ENCODE measurements at regions not wholly inside any gene's neighbourhood (a gene's known extent, or its start where the extent isn't known, plus 50 kb on each side); places are given as distances from the start of the nearest gene placed in this dataset.

DNA sequence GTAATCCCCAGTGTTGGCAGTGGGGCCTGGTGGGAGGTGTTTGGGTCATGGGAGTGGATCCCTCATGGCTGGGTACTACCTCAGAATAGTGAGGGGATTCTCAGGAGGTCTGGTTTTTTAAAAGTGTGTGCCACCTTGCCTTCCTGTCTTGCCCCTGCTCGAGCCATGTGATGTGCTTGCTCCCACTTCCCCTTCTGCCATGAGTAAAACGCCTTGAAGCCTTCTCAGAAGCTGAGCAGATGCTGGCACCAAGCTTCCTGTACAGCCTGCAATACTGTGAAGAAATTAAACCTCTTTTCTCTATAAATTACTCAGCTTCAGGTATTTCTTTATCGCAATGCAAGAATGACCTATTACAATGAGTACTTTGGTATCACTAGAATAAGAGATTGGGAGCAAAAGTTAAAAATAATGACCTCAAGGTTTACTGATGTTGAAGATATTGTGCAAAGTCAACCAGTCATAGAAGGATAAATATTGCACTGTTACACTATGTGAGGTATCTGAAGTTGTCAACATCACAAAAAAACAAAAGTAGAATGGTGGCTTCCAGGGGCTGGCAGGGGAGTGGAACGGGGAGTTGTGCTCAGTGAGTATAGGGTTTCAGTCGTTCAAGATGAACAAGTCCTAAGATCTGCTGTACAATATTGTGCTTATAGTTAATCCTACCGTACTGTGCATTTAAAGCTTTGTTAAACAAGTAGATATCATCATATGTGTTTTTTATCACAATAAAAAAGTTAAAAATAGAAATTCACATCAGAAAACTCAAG is 938.3 kb upstream of the CNTNAP5 start:
- BruUV-seq (replicated peaks) = no TSS peak
- no peak for DNase-seq
- no peaks in the 10 kb centered on the region for H3K27me3 ChIP-seq (replicated peaks; ENCODE audit: control insufficient read depth, insufficient read depth, low read length)
- H3K4me1 ChIP-seq = no peaks in the 10 kb centered on the region
- Mint-ChIP-seq H3K4me1 (ENCODE audit: low read depth, unreplicated experiment) (no peaks in the 10 kb centered on the region), H3K27me3 (ENCODE audit: insufficient read depth, unreplicated experiment) (no peaks in the 10 kb centered on the region), H3K36me3 (ENCODE audit: insufficient read depth, unreplicated experiment) (no peaks in the 10 kb centered on the region), H3K4me3 (ENCODE audit: unreplicated experiment) (no peak overlapping the region), H3K9me3 (ENCODE audit: unreplicated experiment) (no peaks in the 10 kb centered on the region), H3K27ac (ENCODE audit: unreplicated experiment) (no peak overlapping the region)
- ChIA-PET CTCF (no interaction called here), POLR2A (no interaction called here)
- TF ChIP-seq, protein P1, sequence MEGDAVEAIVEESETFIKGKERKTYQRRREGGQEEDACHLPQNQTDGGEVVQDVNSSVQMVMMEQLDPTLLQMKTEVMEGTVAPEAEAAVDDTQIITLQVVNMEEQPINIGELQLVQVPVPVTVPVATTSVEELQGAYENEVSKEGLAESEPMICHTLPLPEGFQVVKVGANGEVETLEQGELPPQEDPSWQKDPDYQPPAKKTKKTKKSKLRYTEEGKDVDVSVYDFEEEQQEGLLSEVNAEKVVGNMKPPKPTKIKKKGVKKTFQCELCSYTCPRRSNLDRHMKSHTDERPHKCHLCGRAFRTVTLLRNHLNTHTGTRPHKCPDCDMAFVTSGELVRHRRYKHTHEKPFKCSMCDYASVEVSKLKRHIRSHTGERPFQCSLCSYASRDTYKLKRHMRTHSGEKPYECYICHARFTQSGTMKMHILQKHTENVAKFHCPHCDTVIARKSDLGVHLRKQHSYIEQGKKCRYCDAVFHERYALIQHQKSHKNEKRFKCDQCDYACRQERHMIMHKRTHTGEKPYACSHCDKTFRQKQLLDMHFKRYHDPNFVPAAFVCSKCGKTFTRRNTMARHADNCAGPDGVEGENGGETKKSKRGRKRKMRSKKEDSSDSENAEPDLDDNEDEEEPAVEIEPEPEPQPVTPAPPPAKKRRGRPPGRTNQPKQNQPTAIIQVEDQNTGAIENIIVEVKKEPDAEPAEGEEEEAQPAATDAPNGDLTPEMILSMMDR (IDR thresholded peaks at IDR 0.05; ENCODE audit: insufficient read depth in 1 of 2, low read depth in 1 of 2, low read length in 1 of 2, severe bottlenecking in 1 of 2, unreplicated experiment in 1 of 2) = no peak
- no peaks in the 10 kb centered on the region for H3K9me3 ChIP-seq
- H3K36me3 ChIP-seq (ENCODE audit: control insufficient read depth, insufficient read depth, low read length) = no peaks in the 10 kb centered on the region
- intact Hi-C loops (cut with micrococcal nuclease; ENCODE audit: unreplicated experiment) = no loop called here
- no peak overlapping the region for H3K4me3 ChIP-seq (ENCODE audit: low read depth, low read length)

DNA sequence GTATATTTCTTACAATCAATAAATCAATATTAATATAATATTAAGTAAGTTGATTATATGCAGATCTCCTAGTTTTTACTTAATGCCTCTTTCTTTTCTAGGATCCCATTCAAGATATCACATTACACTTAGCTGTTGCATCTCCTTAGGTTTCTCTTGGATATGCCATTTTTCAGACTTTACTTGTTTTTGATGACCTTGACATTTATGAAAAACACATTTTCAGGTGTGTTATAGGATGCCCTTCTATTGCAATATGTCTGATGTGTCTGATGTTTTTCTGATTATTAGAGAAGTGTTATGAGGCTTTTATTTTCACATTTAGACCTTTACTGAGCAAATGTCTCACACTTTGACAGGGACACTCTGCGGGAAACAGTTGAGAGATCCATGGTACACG is 933.6 kb upstream of the CNTNAP5 start:
- Mint-ChIP-seq H3K27me3 (ENCODE audit: insufficient read depth, unreplicated experiment) (no peaks in the 10 kb centered on the region), H3K4me3 (ENCODE audit: unreplicated experiment) (no peak overlapping the region)
- intact Hi-C loops (cut with micrococcal nuclease; ENCODE audit: unreplicated experiment) = no loop called here

DNA sequence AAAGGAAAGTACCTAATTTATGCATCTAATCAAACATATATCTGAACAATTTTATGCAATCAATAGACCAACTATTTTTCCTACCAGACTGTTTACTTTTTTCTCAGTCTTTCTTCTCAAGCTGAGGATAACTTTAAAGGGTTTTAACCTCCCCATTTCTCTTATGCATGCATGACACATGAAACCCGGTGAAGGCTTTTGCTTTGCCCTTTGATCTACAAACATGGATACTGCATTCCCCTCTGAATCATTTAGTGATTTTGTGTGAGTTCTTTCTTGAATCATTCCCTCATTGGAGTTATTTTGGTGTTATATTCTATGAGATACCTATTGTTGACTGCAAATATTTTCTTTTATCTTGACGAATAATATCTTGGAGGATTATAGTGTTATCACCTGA is 931.9 kb upstream of the CNTNAP5 start:
- Histone ChIP-seq H3K36me3 (ENCODE audit: control insufficient read depth, insufficient read depth, low read length) (no peaks in the 10 kb centered on the region), H3K4me1 (no peaks in the 10 kb centered on the region), H3K9me3 (no peaks in the 10 kb centered on the region), H3K27me3 (replicated peaks; ENCODE audit: control insufficient read depth, insufficient read depth, low read length) (no peaks in the 10 kb centered on the region), H3K4me3 (ENCODE audit: low read depth, low read length) (no peak overlapping the region)
- no peaks in the 10 kb centered on the region for H3K27me3 Mint-ChIP-seq (ENCODE audit: insufficient read depth, unreplicated experiment)
- DNase-seq = no peak
- H3K9me3 Mint-ChIP-seq (ENCODE audit: unreplicated experiment) = no peaks in the 10 kb centered on the region
- H3K4me3 Mint-ChIP-seq (ENCODE audit: unreplicated experiment) = no peak overlapping the region
- ChIA-PET POLR2A (no interaction called here), CTCF (no interaction called here)
- H3K36me3 Mint-ChIP-seq (ENCODE audit: insufficient read depth, unreplicated experiment) = no peaks in the 10 kb centered on the region
- intact Hi-C loops (cut with micrococcal nuclease; ENCODE audit: unreplicated experiment) = no loop called here
- TF ChIP-seq, protein P1 (IDR thresholded peaks at IDR 0.05; ENCODE audit: insufficient read depth in 1 of 2, low read depth in 1 of 2, low read length in 1 of 2, severe bottlenecking in 1 of 2, unreplicated experiment in 1 of 2) = no peak
- no TSS peak for BruUV-seq (replicated peaks)
- no peaks in the 10 kb centered on the region for H3K4me1 Mint-ChIP-seq (ENCODE audit: low read depth, unreplicated experiment)
- H3K27ac Mint-ChIP-seq (ENCODE audit: unreplicated experiment) = no peak overlapping the region

More for the DNA sequence above, 933.6 kb upstream of the CNTNAP5 start:
- H3K9me3 Mint-ChIP-seq (ENCODE audit: unreplicated experiment) = no peaks in the 10 kb centered on the region
- no peak for DNase-seq
- H3K27ac Mint-ChIP-seq (ENCODE audit: unreplicated experiment) = no peak overlapping the region
- H3K36me3 ChIP-seq (ENCODE audit: control insufficient read depth, insufficient read depth, low read length) = no peaks in the 10 kb centered on the region
- H3K9me3 ChIP-seq = no peaks in the 10 kb centered on the region
- no peaks in the 10 kb centered on the region for H3K4me1 ChIP-seq
- no peaks in the 10 kb centered on the region for H3K27me3 ChIP-seq (replicated peaks; ENCODE audit: control insufficient read depth, insufficient read depth, low read length)
- TF ChIP-seq, protein P1 (IDR thresholded peaks at IDR 0.05; ENCODE audit: insufficient read depth in 1 of 2, low read depth in 1 of 2, low read length in 1 of 2, severe bottlenecking in 1 of 2, unreplicated experiment in 1 of 2) = no peak
- POLR2A ChIA-PET = no interaction called here
- H3K4me3 ChIP-seq (ENCODE audit: low read depth, low read length) = no peak overlapping the region
- BruUV-seq (replicated peaks) = no TSS peak
- no peaks in the 10 kb centered on the region for H3K36me3 Mint-ChIP-seq (ENCODE audit: insufficient read depth, unreplicated experiment)
- no peaks in the 10 kb centered on the region for H3K4me1 Mint-ChIP-seq (ENCODE audit: low read depth, unreplicated experiment)
- CTCF ChIA-PET = no interaction called here
